CD4-positive, alpha-beta T cell treated with Interferon gamma for 1 hour (primary cell): ENCODE measurements at regions not wholly inside any gene's neighbourhood (a gene's known extent, or its start where the extent isn't known, plus 50 kb on each side); places are given as distances from the start of the nearest gene placed in this dataset.

Experiments used
- DNase-seq: peaks from one replicate; pipeline ENCODE4 v3.0.0-alpha.2; 2020

DNA sequence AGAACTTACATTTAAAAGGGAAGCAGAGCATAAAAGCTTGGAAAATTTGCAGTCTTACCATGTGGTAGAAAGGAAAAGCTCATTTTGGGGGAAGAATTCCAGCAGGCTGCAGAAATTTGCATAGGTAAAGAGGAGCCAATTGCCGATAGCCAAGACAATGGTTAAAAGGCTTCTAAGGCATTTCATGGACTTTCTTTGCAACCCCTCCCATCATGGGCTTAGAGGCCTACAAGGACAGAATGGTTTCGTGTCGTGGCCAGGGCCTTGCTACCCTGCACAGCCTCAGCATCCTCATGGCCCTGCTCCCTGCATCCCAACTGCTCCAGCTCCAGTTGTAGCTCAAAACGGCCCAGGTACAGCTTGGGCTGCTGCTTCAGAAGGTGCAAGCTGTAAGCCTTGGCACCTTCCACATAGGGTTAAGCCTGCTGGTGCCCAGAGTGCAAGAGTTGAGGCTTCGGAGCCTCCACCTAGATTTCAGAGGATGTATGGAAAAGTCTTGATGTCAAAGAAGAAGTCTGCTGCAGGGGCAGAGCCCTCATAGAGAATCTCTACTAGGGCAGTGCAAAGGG lies 420.3 kb downstream of the PCDH17 start:
- DNase-seq, result no peak

DNA sequence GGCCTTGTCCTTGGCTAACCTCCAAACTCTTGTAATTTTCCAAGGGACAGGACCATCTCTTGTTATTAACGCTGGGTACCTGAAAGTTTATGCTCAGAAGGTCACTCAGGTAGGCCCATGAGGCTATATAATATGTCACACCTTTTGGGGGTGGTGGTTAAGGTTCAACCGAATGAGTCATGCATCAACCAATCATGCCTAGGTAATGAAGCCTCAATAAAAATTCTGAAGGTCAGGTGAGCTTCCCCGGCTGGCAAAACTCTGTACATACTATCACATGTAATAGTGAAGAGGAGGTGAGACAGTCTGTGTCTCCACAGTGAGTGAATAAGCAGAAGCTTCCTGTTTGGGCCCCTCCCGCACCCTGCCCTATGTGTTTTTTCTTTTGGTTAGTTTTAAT lies 424.9 kb downstream of the PCDH17 start:
- DNase-seq, result no peak

- DNase-seq, result no peak
These were observed 428.1 kb downstream of the PCDH17 start for GRCh38 chr13:58059624-58060023.

DNA sequence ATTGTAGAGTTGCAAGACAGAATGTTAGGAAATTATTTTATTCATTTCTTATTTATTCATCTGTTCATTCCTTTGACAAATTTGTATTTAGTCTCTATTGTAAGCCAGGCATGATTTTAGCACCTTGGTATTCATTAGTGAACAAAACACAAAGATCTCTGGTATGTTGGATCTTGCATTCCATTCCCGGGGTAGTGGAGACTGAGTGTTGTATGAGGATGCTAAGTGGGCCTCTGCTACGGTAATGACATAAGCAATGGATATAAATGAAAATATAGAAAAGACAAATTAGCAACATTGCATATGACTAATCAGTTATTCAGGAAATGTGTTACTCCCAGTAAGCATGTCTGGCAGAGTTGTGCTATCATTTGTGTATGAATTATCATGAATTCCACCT lies 449.3 kb downstream of the PCDH17 start:
- no peak for DNase-seq

- DNase-seq, result no peak
These were observed 449.8 kb downstream of the PCDH17 start for GRCh38 chr13:58081301-58081820.

DNA sequence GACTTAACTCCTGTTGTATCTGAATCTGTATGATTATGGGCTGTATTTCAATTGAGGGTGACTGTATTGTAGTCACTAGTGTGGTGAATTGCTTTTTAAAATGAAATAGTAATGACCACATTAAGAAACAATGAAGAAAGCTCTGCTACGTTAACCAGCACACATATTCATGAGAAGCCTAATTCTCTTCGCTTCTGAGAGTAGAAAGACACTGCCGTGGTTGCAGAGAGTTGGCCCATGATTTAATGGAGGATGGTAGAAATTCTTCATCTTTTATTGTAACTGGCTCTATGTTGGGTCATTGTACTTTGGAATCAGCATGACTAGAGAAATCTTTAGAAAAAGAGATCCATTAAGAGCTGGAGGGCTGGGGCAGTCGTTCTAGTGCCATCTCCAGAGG lies 451.5 kb downstream of the PCDH17 start:
- no peak for DNase-seq

- DNase-seq, result no peak
These were observed 453.7 kb downstream of the PCDH17 start for GRCh38 chr13:58085274-58085673.

DNA sequence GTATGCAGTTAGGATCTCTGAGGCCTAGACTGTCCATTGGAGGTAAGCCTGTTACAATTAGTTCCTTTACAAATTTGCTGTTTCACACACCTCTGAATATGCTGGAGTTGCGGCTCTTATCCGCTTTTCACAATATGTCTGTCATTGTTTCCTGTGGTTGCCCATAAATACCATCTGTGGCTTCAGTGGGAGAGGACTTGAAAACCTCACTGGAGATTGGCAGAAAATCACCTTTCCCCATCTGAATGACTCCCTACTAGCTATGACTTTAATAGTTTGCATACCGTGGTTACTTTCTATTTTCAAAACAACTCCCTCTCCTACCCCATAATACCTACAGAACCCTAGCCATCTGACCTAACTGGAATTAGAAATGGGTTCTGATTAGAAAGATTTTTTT lies 454.3 kb downstream of the PCDH17 start:
- no peak for DNase-seq

- DNase-seq, result no peak
These were observed 456.0 kb downstream of the PCDH17 start for GRCh38 chr13:58087566-58087965.

GRCh38 chr13:58093394-58093793 lies 461.9 kb downstream of the PCDH17 start:
- no peak for DNase-seq

DNA sequence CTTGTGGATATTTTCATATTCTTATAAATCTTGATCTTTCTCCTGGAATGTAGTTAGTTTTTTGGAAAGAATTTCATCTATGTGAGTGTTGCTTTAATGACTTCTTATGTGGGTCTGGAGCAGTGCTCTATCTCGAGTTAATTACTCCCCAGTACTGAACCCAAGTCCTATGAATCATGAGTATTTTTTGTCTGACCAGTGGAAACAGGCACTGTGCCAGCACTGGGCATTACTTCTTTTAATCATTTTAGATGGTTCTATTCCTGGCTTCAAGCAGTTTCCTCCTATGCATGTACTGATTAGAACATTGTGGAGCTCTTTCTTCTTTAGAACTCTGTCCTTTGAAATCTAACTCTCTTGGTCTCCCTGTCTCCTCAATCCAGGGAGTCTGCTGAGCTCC lies 466.3 kb downstream of the PCDH17 start:
- DNase-seq, result no peak

DNA sequence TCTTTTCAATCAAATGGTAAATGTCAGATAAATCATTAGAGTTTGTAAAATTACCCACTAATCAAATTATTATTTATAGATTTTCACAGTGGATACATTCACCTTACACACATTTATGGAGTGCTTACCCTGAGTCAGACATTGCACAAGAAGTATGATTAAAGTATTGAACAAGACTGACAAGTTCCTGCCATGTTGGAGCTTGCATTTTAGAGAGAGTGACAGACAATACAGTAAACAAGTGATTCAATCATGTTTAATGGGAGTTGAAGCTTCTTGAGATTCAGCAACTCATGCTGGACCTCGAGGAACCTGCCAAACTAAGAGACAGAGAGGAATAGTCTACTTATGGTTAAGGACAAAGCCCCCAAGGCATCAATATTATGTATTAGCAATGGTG lies 487.8 kb downstream of the PCDH17 start:
- no peak for DNase-seq

- DNase-seq, result no peak
These were observed 488.3 kb downstream of the PCDH17 start for GRCh38 chr13:58119804-58120203.

DNA sequence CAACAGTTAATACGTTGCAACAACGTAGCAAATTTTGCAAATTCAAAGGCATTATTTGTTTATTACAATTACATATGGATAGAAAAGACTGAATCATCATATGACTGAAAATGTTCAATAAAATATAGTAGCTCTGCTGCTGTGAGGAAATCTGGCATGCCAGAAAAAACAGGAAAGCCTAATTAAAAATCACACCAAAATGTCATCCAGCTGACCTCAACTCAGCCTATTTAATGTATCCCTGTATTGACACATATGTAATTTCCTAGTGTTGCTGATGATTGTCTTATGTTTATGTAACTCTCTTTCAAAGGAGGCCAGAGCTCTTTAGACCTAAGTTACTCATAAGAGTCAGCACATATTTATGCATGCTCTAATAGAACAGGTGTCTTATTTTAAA lies 495.0 kb downstream of the PCDH17 start:
- no peak for DNase-seq

DNA sequence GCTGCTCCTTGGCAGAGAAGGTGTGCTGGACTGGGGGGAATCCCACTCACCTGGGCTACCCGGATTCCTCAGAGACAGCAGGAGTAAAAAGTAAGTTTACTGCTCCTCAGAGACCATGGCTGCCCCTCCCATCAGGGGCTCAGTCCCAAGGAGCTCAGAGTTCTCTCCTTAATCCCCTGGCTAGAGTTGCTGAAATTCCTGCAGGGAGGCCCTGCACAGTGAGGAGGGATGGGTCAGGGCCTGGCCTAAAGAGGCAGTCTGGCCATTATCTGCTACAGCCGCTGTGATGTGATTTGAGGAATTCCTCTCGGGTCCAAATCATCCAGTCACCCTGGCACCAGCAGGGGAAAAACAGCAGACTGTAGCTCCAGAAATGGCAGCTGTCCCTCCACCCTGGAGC lies 502.5 kb downstream of the PCDH17 start:
- no peak for DNase-seq

GRCh38 chr13:58134525-58134924 lies 503.0 kb downstream of the PCDH17 start:
- no peak for DNase-seq

GRCh38 chr13:58142952-58143351 lies 511.4 kb downstream of the PCDH17 start:
- DNase-seq, result no peak

DNA sequence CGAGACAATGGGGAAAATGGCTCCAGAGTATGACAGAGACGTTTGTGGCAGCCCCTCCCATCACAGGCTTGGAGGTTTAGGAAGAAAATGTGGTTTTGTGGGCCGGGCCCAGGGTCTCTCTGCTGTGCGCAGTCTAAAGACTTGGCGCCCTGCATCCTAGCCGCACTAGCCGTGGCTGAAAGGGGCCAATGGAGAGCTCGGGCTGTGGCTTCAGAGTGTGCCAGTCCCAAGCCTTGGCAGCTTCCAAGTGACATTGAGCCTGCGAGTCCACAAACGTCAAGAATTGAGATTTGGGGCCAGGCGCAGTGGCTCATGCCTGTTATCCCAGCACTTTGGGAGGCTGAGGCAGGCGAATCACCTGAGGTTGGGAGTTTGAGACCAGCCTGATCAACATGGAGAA lies 513.1 kb downstream of the PCDH17 start:
- DNase-seq, result no peak

DNA sequence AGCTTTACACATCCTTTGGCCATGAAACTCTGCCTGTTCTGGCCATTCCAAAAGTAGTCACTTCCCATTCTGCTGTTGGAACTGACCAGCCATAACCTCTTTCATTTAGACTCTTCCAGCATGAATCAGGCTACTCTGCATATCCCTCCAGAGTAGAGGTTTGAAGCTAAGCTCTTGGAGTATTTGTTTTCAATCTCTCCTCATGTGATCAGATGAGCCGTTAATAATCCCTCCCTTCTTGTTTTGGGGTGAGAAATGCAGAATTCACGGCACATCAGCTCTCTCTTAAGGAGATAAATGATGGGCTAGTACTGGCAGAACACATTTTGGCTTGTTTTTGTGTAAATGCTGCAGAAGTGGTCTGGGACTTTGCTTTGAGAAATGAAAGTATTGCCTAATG lies 519.9 kb downstream of the PCDH17 start:
- no peak for DNase-seq

GRCh38 chr13:58160980-58161379 lies 529.4 kb downstream of the PCDH17 start:
- DNase-seq, result no peak

- DNase-seq, result no peak
These were observed 534.1 kb downstream of the PCDH17 start for GRCh38 chr13:58165617-58166016.

GRCh38 chr13:58181111-58181510 lies 549.6 kb downstream of the PCDH17 start:
- DNase-seq, result no peak

DNA sequence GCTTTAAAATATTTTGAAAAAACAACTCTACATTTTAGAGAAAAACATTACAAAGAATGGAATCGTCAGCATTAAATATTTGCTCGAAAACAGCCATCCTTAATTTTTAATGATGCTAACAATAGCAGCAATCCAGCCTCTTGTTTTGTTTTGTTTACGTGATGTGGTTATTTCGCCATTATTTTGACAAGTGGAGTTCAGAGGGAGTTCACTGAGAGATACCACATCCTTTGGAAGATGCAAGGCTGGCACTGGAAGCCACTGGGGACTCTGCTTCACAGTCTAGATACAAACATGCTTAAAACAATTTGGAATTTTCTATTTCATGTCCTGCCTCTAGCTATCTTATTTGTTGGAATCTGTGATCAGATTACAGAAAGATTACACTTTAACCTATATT lies 556.3 kb downstream of the PCDH17 start:
- no peak for DNase-seq

GRCh38 chr13:58190577-58190976 lies 559.0 kb downstream of the PCDH17 start:
- no peak for DNase-seq

- DNase-seq, result no peak
These were observed 560.2 kb downstream of the PCDH17 start for GRCh38 chr13:58191754-58192153.

DNA sequence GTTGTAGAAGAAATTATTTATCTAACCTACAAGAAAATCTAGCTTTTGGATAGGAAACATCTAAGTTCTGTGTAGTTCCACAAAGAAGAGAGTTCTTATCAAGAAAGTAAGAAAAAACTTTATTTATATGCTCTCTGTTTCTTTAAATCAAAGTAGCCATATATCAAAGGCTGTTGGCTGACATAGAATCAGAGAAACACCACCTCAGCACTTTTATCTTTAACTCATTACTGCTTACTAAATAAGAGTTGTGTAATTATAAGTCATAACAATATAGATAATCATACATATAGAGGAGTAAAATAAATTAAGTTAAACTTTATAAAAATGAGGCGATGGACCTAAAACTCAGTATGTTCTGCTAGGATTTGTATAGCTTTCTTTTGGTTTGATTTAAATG lies 570.6 kb downstream of the PCDH17 start:
- no peak for DNase-seq
